Panc1 (cell line): ENCODE measurements at regions not wholly inside any gene's neighbourhood (a gene's known extent, or its start where the extent isn't known, plus 50 kb on each side); places are given as distances from the start of the nearest gene placed in this dataset.
"Not testable (repeated sequence)": the region's sequence is repeated elsewhere in the genome, so short reads cannot be mapped to it uniquely, and the experiment has no call there.

Experiments
- ATAC-seq: fragments of 200-7000 bp; cut with Tn5 transposase; 2 replicates; pipeline ENCODE4 v1.9.1; 2020; ENCODE audit warnings: mild to moderate bottlenecking, moderate library complexity
- BruUV-seq: library from RNA; stranded (reverse); fragments of 400-500 nt; replicated peaks from 2 replicates; lab custom pipeline; 2021; lab: Mats Ljungman, UMichigan
- CTCF ChIA-PET: fragments of 300-600 bp; sonication (Branson Sonifier 250); formaldehyde crosslinking; loops from one replicate; lab custom pipeline; 2022; ENCODE audit warnings: antibody characterized with exemption; lab: Charles Lee
- POLR2A ChIA-PET: fragments of 300-600 bp; sonication (Branson Sonifier 250); formaldehyde crosslinking; loops from one replicate; lab custom pipeline; 2022; ENCODE audit warnings: antibody characterized with exemption; lab: Charles Lee
- DNase-seq: peaks from one replicate; pipeline ENCODE4 v3.0.0-alpha.2; 2010; ENCODE audit warnings: low read depth, low spot score
- H3K27ac ChIP-seq: 2 replicates; pipeline ENCODE4 v1.5.1; 2011; ENCODE audit warnings: mild to moderate bottlenecking, low read length, inconsistent platforms
- H3K27me3 ChIP-seq: fragments of 200-500 bp; sonication (Bioruptor generic); 2 replicates; pipeline ENCODE4 v1.6.0; 2014; ENCODE audit warnings: low read length, inconsistent platforms; ENCODE audit not compliant: control insufficient read depth, insufficient read depth
- H3K36me3 ChIP-seq: fragments of 200-500 bp; sonication (Bioruptor generic); 2 replicates; pipeline ENCODE4 v1.5.1; 2014; ENCODE audit warnings: inconsistent platforms, mild to moderate bottlenecking, low read length, moderate library complexity; ENCODE audit not compliant: control insufficient read depth, insufficient read depth
- H3K4me1 ChIP-seq: 2 replicates; pipeline ENCODE4 v1.5.1; 2011; ENCODE audit warnings: inconsistent platforms, mild to moderate bottlenecking, low read length, moderate library complexity; ENCODE audit not compliant: control insufficient read depth, insufficient read depth
- H3K4me3 ChIP-seq, 2 experiments: 2 replicates each; pipeline ENCODE4 v1.5.1; 2011 to 2012; ENCODE audit warnings: low read depth in 2 of 2, low read length in 2 of 2, mild to moderate bottlenecking in 2 of 2, inconsistent platforms in 1 of 2, moderate library complexity in 1 of 2
- H3K9me3 ChIP-seq: fragments of 200-500 bp; sonication (Bioruptor generic); 2 replicates; pipeline ENCODE4 v1.5.1; 2014; ENCODE audit warnings: low read depth, mild to moderate bottlenecking, inconsistent platforms, low read length, moderate library complexity; ENCODE audit not compliant: control insufficient read depth, insufficient read depth
- REST ChIP-seq, 2 experiments: IDR thresholded peaks; 2 replicates each; pipeline ENCODE4 v1.6.1; 2011 to 2012; ENCODE audit warnings: low read depth in 2 of 2, control low read depth in 1 of 2, low read length in 1 of 2, mild to moderate bottlenecking in 1 of 2, moderate library complexity in 1 of 2; ENCODE audit not compliant: insufficient read depth in 1 of 2
- SIN3A ChIP-seq: IDR thresholded peaks from 2 replicates; pipeline ENCODE4 v1.6.1; 2012; ENCODE audit warnings: low read depth, mild to moderate bottlenecking, low read length, moderate library complexity, borderline replicate concordance; ENCODE audit not compliant: insufficient read depth
- TCF7L2 ChIP-seq: IDR thresholded peaks from 2 replicates; pipeline ENCODE4 v1.6.1; 2011; ENCODE audit warnings: mild to moderate bottlenecking, low read depth, low read length, inconsistent platforms
- in situ Hi-C: cut with HindIII; loops from 2 replicates; pipeline ENCODE4 v1.10.0; 2016; ENCODE audit warnings: low sequenced_read_pairs, low pct_unique_long_range_greater_than_20kb
- intact Hi-C: fragments of 100-400 bp; cut with micrococcal nuclease; formaldehyde crosslinking; loops from one replicate; pipeline ENCODE4 v1.10.0; 2022; ENCODE audit not compliant: unreplicated experiment
- TF ChIP-seq, protein P1 (sequence below): fragments of 450-650 bp; IDR thresholded peaks from 2 replicates; pipeline ENCODE4 v1.5.1; 2017; ENCODE audit warnings: mild to moderate bottlenecking

- POLR2A ChIA-PET, result no interaction called here
- no peak for ATAC-seq
- no peaks in the 10 kb centered on the region for H3K4me1 ChIP-seq
- CTCF ChIA-PET, result no interaction called here
- no peak overlapping the region for H3K27ac ChIP-seq
- H3K4me3 ChIP-seq, result no peak overlapping the region
- in situ Hi-C loops (no loop called here), intact Hi-C loops (no loop called here)
- BruUV-seq, result no TSS peak
- H3K36me3 ChIP-seq, result no peaks in the 10 kb centered on the region
- no peaks in the 10 kb centered on the region for H3K9me3 ChIP-seq
- no peak for DNase-seq
- H3K27me3 ChIP-seq, result no peaks in the 10 kb centered on the region
- TF ChIP-seq REST (IDR thresholded peaks at IDR 0.05; ENCODE audit: insufficient read depth in 1 of 2, low read depth in 2 of 2, low read length in 1 of 2), result no peak
- TF ChIP-seq, protein P1, sequence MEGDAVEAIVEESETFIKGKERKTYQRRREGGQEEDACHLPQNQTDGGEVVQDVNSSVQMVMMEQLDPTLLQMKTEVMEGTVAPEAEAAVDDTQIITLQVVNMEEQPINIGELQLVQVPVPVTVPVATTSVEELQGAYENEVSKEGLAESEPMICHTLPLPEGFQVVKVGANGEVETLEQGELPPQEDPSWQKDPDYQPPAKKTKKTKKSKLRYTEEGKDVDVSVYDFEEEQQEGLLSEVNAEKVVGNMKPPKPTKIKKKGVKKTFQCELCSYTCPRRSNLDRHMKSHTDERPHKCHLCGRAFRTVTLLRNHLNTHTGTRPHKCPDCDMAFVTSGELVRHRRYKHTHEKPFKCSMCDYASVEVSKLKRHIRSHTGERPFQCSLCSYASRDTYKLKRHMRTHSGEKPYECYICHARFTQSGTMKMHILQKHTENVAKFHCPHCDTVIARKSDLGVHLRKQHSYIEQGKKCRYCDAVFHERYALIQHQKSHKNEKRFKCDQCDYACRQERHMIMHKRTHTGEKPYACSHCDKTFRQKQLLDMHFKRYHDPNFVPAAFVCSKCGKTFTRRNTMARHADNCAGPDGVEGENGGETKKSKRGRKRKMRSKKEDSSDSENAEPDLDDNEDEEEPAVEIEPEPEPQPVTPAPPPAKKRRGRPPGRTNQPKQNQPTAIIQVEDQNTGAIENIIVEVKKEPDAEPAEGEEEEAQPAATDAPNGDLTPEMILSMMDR, result no peak
- no peak for TF ChIP-seq TCF7L2
Observed at GRCh38 chr7:106750773-106751172, 89.8 kb upstream of the CCDC71L start.

DNA sequence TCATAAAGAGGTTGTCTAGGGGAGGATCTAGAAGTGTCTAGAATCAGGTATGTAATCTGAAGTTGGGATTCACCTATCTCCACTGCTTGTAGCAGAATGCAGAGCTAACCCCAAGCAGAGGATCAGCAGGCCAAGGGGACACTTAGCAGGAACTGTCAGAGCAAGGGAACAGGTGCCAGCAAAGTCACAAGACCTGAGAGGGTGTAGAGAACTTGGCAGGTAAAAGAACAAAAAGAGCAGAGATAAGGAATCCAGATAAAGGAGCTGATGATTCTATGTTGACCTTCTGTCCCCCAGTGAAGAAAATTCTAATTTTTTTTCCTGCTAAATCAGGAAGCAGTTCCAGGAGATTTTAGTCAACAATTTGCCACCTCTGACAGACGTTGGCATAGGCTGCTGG, 91.4 kb upstream of the CCDC71L start:
- TF ChIP-seq SIN3A, result no peak
- in situ Hi-C loops, result no loop called here
- Histone ChIP-seq H3K9me3 (no peaks in the 10 kb centered on the region), H3K27me3 (no peaks in the 10 kb centered on the region), H3K4me3 (no peak overlapping the region), H3K4me1 (no peaks in the 10 kb centered on the region), H3K27ac (no peak overlapping the region), H3K36me3 (no peaks in the 10 kb centered on the region)
- ChIA-PET CTCF (no interaction called here), POLR2A (no interaction called here)
- ATAC-seq (no peak), DNase-seq (no peak)
- no TSS peak for BruUV-seq
- intact Hi-C loops, result no loop called here

DNA sequence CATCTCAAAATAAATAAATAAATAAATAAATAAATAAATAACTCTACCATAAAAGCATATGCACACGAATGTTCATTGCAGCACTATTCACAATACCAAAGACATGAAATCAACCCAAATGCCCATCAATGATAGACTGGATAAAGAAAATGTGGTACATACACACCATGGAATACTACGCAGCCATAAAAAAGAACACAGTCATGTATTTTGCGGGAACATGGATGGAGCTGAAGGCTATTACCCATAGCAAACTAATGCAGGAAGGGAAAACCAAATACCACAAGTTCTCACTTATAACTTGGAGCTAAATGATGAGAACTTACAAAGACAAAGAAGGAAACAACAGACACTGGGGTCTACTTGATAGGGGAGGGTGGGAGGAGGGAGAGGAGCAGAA, 94.1 kb upstream of the CCDC71L start:
- H3K4me3 ChIP-seq, POLR2A ChIA-PET, DNase-seq, H3K9me3 ChIP-seq, CTCF ChIA-PET, intact Hi-C loops, H3K36me3 ChIP-seq, BruUV-seq, ATAC-seq, H3K4me1 ChIP-seq, H3K27me3 ChIP-seq, in situ Hi-C loops, H3K27ac ChIP-seq: not testable (repeated sequence)
